ENCODE measurements at regions not wholly inside any gene's neighbourhood (a gene's known extent, or its start where the extent isn't known, plus 50 kb on each side); places are given as distances from the start of the nearest gene placed in this dataset.

DNA sequence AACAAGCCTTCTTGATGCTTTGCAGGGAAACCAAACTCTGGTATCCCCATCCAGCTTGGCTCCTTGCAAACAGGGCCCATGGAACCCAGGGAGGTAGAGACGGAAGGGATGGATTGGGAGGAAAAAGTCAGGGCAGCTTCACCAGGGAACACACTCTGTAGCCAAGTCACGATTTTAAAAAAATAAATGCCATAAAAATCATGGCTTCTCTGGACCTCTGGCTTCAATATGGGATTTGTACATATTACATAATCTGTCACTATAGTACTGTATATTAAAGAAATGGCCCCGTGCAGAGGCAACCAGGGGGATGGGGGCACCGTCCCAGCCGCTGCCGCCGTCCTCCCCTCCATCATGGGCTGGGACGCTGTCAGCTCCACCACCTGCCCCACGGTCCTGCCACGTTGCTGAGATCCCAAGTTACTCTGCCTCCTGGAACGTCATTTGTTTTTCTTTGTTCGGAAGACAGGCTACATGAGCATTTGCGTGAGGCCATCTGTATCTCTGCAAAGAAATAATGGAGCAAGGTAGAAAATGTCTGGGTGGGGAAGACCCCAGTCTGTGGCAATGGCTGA, 313.3 kb downstream of the ZNF536 start:
- no peak for TF ChIP-seq GATA2 (IDR thresholded peaks at IDR 0.05; ENCODE audit: low read depth, low read length)
- no peak for TF ChIP-seq GATA3 (IDR thresholded peaks at IDR 0.05; ENCODE audit: low read depth, low read length)
